GM12878 (cell line): ENCODE measurements at regions not wholly inside any gene's neighbourhood (a gene's known extent, or its start where the extent isn't known, plus 50 kb on each side); places are given as distances from the start of the nearest gene placed in this dataset.

Experiments
- BMI1 ChIP-seq: fragments of 450-650 bp; IDR thresholded peaks from 2 replicates; pipeline ENCODE4 v1.6.1; 2016; ENCODE audit warnings: mild to moderate bottlenecking, moderate library complexity, borderline replicate concordance
- CBFB ChIP-seq: IDR thresholded peaks from 2 replicates; pipeline ENCODE4 v1.6.1; 2016; ENCODE audit warnings: antibody characterized with exemption, low read depth
- EZH2 ChIP-seq: IDR thresholded peaks from 2 replicates; pipeline ENCODE4 v1.6.1; 2012; ENCODE audit warnings: low read depth, mild to moderate bottlenecking, control low read depth, inconsistent platforms, low read length, borderline replicate concordance; ENCODE audit not compliant: control insufficient read depth
- HDAC2 ChIP-seq: fragments of 200-600 bp; sonication (generic); IDR thresholded peaks from 2 replicates; pipeline ENCODE4 v1.6.1; 2017
- POLR2A ChIP-seq: IDR thresholded peaks from 2 replicates; pipeline ENCODE4 v1.6.1; 2011; ENCODE audit warnings: low read depth, mild to moderate bottlenecking, low read length
- SIN3A ChIP-seq: IDR thresholded peaks from 2 replicates; pipeline ENCODE4 v1.6.1; 2012; ENCODE audit warnings: low read depth, low read length, improper control_type of control experiment
- SIX5 ChIP-seq: IDR thresholded peaks from 2 replicates; pipeline ENCODE4 v1.6.1; 2011; ENCODE audit warnings: mild to moderate bottlenecking, low read depth, low read length, moderate library complexity; ENCODE audit not compliant: severe bottlenecking
- SMC3 ChIP-seq: IDR thresholded peaks from 2 replicates; pipeline ENCODE4 v1.6.1; 2011; ENCODE audit warnings: low read length, improper control_type of control experiment, borderline replicate concordance
- ZBTB11 ChIP-seq: fragments of 450-650 bp; formaldehyde crosslinking; IDR thresholded peaks from 2 replicates; pipeline ENCODE4 v1.5.0; 2022; ENCODE audit warnings: mild to moderate bottlenecking, missing genetic modification characterization
- TF ChIP-seq, protein P1 (sequence below): IDR thresholded peaks from 2 replicates; pipeline ENCODE4 v1.6.1; 2011; ENCODE audit warnings: low read depth, low read length, improper control_type of control experiment, borderline replicate concordance
- TF ChIP-seq, protein P2 (sequence below), 3 experiments: IDR thresholded peaks in 2 of 3; conservative IDR thresholded peaks in 1 of 3; 2 replicates each; pipeline ENCODE4 v1.5.1; 2011; ENCODE audit warnings: low read depth in 3 of 3, low read length in 3 of 3, mild to moderate bottlenecking in 3 of 3, control low read depth in 2 of 3, moderate library complexity in 2 of 3, inconsistent platforms in 1 of 3, mixed read lengths in 1 of 3; ENCODE audit not compliant: control insufficient read depth in 2 of 3, insufficient read depth in 1 of 3; ENCODE audit errors: extremely low read depth in 1 of 3

DNA sequence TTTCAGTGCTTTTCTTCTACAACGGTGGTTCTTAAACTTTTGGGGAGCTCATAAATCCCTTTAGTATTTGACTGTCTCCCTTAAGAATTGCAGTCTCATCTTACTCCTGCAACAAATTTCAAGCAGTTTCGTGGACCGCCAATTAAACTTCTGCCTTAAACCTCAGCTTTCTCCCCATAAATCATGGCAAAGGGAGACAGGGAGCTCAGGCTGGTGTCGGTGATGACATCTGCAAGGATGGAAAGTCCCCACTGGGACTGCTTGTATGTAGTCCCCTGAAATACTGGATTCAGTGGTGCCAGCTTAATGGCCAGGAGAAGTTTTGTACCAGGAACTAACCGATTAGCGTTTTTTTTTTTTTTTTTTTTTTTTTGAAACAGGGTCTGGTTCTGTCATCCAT is 148.7 kb upstream of the ITGA6 start:
- TF ChIP-seq EZH2 = no peak
- TF ChIP-seq POLR2A = no peak
- no peak for TF ChIP-seq CBFB
- TF ChIP-seq, protein P1, sequence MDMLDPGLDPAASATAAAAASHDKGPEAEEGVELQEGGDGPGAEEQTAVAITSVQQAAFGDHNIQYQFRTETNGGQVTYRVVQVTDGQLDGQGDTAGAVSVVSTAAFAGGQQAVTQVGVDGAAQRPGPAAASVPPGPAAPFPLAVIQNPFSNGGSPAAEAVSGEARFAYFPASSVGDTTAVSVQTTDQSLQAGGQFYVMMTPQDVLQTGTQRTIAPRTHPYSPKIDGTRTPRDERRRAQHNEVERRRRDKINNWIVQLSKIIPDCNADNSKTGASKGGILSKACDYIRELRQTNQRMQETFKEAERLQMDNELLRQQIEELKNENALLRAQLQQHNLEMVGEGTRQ = no peak
- no peak for TF ChIP-seq BMI1
- no peak for TF ChIP-seq HDAC2
- TF ChIP-seq SMC3 = no peak
- no peak for TF ChIP-seq ZBTB11 (CRISPR knock-in tag)
- TF ChIP-seq SIN3A = no peak
- TF ChIP-seq, protein P2, sequence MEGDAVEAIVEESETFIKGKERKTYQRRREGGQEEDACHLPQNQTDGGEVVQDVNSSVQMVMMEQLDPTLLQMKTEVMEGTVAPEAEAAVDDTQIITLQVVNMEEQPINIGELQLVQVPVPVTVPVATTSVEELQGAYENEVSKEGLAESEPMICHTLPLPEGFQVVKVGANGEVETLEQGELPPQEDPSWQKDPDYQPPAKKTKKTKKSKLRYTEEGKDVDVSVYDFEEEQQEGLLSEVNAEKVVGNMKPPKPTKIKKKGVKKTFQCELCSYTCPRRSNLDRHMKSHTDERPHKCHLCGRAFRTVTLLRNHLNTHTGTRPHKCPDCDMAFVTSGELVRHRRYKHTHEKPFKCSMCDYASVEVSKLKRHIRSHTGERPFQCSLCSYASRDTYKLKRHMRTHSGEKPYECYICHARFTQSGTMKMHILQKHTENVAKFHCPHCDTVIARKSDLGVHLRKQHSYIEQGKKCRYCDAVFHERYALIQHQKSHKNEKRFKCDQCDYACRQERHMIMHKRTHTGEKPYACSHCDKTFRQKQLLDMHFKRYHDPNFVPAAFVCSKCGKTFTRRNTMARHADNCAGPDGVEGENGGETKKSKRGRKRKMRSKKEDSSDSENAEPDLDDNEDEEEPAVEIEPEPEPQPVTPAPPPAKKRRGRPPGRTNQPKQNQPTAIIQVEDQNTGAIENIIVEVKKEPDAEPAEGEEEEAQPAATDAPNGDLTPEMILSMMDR (IDR thresholded peaks at IDR 0.05 in 2 of 3, conservative IDR thresholded peaks at IDR 0.05 in 1 of 3; ENCODE audit: control insufficient read depth in 2 of 3, extremely low read depth in 1 of 3, insufficient read depth in 1 of 3, low read depth in 3 of 3, low read length in 3 of 3) = no peak
- TF ChIP-seq SIX5 = no peak
